ENCODE measurements at regions not wholly inside any gene's neighbourhood (a gene's known extent, or its start where the extent isn't known, plus 50 kb on each side); places are given as distances from the start of the nearest gene placed in this dataset.
"Not testable (repeated sequence)": the region's sequence is repeated elsewhere in the genome, so short reads cannot be mapped to it uniquely, and the experiment has no call there.

DNA sequence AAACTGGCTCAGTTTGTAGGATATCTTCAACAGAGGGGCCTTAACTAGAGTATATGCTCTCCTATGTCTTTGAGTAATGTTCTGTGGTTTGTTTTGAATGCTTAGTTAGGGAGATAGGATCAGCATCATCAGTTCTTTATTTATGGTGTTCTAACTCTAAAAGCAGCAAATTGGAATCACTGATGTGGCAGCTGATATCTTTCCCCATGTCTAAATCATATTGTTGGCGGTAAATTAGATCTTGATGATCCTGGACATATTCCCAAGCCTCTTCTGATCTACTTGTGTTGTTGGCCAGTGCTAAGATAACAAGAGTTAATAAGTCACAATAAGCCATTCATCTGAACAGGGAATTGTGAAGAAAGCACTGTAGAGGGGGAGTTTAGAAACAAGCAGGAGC is 332.4 kb upstream of the DAB2 start:
- TF ChIP-seq, protein P1, sequence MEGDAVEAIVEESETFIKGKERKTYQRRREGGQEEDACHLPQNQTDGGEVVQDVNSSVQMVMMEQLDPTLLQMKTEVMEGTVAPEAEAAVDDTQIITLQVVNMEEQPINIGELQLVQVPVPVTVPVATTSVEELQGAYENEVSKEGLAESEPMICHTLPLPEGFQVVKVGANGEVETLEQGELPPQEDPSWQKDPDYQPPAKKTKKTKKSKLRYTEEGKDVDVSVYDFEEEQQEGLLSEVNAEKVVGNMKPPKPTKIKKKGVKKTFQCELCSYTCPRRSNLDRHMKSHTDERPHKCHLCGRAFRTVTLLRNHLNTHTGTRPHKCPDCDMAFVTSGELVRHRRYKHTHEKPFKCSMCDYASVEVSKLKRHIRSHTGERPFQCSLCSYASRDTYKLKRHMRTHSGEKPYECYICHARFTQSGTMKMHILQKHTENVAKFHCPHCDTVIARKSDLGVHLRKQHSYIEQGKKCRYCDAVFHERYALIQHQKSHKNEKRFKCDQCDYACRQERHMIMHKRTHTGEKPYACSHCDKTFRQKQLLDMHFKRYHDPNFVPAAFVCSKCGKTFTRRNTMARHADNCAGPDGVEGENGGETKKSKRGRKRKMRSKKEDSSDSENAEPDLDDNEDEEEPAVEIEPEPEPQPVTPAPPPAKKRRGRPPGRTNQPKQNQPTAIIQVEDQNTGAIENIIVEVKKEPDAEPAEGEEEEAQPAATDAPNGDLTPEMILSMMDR (IDR thresholded peaks at IDR 0.05) = no peak
- DNase-seq (ENCODE audit: low spot score) = no peak
- H3K4me3 ChIP-seq = no peak overlapping the region
- no peak overlapping the region for H3K27ac ChIP-seq

DNA sequence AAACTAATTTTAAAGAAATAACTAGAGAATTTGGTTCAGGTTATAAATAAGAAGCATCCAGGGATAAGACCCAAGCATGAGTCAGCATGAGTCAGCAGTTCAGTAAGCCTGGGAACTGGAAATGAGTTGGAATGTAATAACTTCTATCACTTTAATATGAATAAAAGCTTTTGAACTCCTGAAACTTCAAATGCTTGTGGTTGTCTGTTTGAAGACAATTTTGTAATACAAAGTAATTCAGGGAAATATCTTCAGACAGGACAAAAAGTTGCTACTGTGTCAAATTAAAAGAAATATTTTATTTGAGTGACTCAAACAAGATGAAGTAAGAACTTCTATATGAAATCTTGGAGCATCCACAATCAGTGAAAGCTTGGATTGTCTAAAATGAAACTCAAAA is 331.2 kb upstream of the DAB2 start:
- Histone ChIP-seq H3K27ac (no peak overlapping the region), H3K4me3 (no peak overlapping the region)
- DNase-seq (ENCODE audit: low spot score) = no peak
- TF ChIP-seq, protein P1 (IDR thresholded peaks at IDR 0.05) = no peak

DNA sequence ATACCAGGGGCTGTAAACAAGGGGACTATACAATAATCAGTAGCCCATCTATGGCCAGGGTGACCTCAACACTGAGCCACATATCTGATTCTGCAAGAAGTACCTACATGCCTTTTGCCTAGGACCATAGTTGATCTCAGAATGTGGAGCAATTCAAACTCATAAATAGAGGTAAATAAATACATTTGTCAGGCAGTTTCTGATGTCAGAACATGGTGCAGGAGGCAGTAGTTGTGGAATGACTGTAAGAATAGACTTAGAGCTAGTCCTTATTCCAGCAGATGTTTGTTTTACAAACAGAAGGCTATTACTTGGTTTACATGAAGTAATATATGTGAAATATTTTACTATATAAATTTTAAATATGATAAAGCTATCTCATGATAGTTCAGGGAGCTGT is 330.7 kb upstream of the DAB2 start:
- Histone ChIP-seq H3K4me3 (no peak overlapping the region), H3K27ac (no peak overlapping the region)
- no peak for DNase-seq (ENCODE audit: low spot score)
- TF ChIP-seq, protein P1 (IDR thresholded peaks at IDR 0.05) = no peak

DNA sequence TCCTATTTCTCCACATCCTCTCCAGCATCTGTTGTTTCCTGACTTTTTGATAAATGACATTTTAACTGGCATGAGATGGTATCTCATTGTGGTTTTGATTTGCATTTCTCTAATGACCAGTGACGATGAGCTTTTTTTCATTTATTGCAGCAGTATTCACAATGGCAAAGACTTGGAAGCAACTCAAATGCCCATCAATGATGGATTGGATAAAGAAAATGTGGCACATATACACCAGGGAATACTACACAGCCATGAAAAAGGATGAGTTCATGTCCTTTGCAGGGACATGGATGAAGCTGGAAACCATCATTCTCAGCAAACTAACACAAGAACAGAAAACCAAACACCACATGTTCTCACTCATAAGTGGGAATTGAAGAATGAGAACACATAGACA is 329.0 kb upstream of the DAB2 start:
- H3K27ac ChIP-seq; H3K4me3 ChIP-seq; DNase-seq (ENCODE audit: low spot score): not testable (repeated sequence)

DNA sequence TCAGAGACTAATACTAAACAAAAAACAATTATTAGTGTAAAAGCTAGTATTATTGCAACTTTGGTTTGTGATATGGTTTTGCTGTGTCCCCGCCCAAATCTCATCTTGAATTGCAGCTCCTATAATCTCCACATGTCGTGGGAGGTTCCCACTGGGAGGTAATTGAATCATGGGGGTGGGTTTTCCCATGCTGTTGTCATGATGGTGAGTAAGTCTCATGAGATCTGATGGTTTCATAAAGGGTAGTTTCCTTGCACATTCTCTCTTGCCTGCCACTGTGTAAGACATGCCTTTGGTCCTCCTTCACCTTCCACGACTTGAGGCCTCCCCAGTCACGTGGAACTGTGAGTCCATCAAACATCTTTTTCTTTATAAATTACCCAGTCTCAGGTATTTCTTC is 325.9 kb upstream of the DAB2 start:
- no peak overlapping the region for H3K4me3 ChIP-seq
- no peak for DNase-seq (ENCODE audit: low spot score)
- no peak overlapping the region for H3K27ac ChIP-seq
- TF ChIP-seq, protein P1 (IDR thresholded peaks at IDR 0.05) = no peak

DNA sequence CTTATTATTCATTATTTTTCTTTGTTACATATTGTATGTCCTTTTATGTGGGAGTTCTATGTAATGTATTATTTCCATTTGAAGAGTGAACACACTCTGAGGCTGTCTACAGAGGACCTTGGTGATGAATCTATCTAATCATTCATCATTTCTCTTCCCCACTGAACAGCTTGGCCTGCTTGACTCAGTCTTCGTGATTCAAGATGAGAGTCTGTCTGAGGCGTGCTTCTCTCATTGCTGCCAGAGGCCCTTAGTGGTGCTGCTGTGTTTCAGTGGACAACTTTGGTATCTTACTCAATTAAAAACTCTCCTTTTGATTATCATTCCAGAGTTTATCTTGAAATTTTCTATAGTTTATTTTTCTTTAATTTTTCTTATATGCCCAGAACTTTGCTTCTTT is 318.1 kb upstream of the DAB2 start:
- H3K27ac ChIP-seq = no peak overlapping the region
- DNase-seq (ENCODE audit: low spot score) = no peak
- TF ChIP-seq, protein P1 (IDR thresholded peaks at IDR 0.05) = no peak

DNA sequence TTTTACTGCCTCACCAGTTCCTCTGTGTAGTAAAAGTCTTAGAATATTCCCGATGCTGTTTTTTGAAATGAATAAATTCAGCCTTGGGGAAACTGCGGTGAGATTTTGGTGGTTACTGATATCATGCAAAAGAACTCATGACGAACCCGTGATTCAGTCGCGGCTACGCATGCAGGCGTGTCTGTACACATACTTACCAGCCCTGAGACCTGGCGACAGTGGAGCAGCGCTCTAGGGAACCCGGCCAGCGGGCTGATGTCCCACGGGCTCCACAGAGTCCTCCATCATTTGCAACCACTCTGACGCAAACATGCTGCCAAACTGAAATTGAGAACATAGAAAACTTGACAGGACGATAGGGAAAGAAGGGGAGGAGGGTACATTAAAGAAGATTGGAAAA is 315.6 kb upstream of the DAB2 start:
- Histone ChIP-seq H3K27ac (no peak overlapping the region), H3K4me3 (no peak overlapping the region)
- TF ChIP-seq, protein P1 (IDR thresholded peaks at IDR 0.05) = no peak
- no peak for DNase-seq (ENCODE audit: low spot score)

More for the DNA sequence above, 318.1 kb upstream of the DAB2 start:
- no peak overlapping the region for H3K4me3 ChIP-seq

DNA sequence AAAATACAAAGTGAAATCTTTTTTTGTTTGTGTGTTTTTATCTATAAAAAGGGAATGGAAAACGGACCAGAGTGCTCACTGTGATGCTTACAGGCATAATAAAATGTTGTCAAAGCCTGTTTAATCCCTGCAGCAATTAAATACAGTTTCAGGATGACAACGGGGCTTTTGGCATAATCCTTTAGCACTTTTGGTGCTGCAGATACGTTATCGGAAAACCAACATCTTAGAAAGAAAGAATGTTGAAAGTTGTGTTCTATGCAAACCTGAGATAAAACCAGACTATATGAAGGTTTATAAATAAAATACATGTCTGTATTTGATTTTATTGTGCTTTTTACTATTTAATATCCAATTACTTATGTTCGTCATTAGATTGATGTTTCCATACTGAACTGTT is 307.4 kb upstream of the DAB2 start:
- no peak for DNase-seq (ENCODE audit: low spot score)
- TF ChIP-seq, protein P1 (IDR thresholded peaks at IDR 0.05) = no peak
- H3K27ac ChIP-seq = no peak overlapping the region
- no peak overlapping the region for H3K4me3 ChIP-seq

Measured in coronary artery (tissue), 2 donors.